Breast epithelium (tissue), 3 donors: ENCODE measurements at regions not wholly inside any gene's neighbourhood (a gene's known extent, or its start where the extent isn't known, plus 50 kb on each side); places are given as distances from the start of the nearest gene placed in this dataset.

Experiments used
- CTCF ChIP-seq, 3 donors: fragments of 450-650 bp; IDR thresholded peaks; one replicate each; pipeline ENCODE4 v1.5.1; 2016 to 2017; ENCODE audit warnings: antibody characterized with exemption in 3 of 3, mild to moderate bottlenecking in 3 of 3, moderate library complexity in 3 of 3
- POLR2A ChIP-seq: fragments of 450-650 bp; IDR thresholded peaks from one replicate; pipeline ENCODE4 v1.6.1; 2016; ENCODE audit warnings: antibody characterized with exemption, mild to moderate bottlenecking, moderate library complexity
- POLR2AphosphoS5 ChIP-seq, 3 donors: sonication (generic); formaldehyde crosslinking; IDR thresholded peaks; one replicate each; pipeline ENCODE4 v1.6.1; 2017; ENCODE audit warnings: antibody characterized with exemption in 3 of 3

- no peak for TF ChIP-seq POLR2A
- TF ChIP-seq POLR2AphosphoS5 (IDR thresholded peaks at IDR 0.05): no peak
- no peak for TF ChIP-seq CTCF (IDR thresholded peaks at IDR 0.05)
These were observed 82.8 kb downstream of the UBIAD1 start for GRCh38 chr1:11355559-11356475.
